H1 (cell line): ENCODE measurements at regions not wholly inside any gene's neighbourhood (a gene's known extent, or its start where the extent isn't known, plus 50 kb on each side); places are given as distances from the start of the nearest gene placed in this dataset.

ENCODE experiments used
- CTCF ChIA-PET: fragments of 300-600 bp; sonication (Branson Sonifier 250); formaldehyde crosslinking; loops from one replicate; lab custom pipeline; 2021; ENCODE audit not compliant: partially characterized antibody; lab: Charles Lee
- POLR2A ChIA-PET: fragments of 300-600 bp; sonication (Branson Sonifier 250); formaldehyde crosslinking; loops from one replicate; lab custom pipeline; 2021; ENCODE audit warnings: inconsistent platforms; ENCODE audit not compliant: partially characterized antibody; lab: Charles Lee
- DNase-seq, 2 experiments: peaks; one replicate each; pipeline versions ENCODE4 v3.0.0 to v3.0.0-alpha.2; 2010 to 2022; ENCODE audit warnings: low spot score in 2 of 2, low read depth in 1 of 2, mixed read lengths in 1 of 2
- FAIRE-seq: peaks from 2 replicates; lab custom pipeline; 2011; peaks lifted over from hg19 to GRCh38; lab: Jason Lieb, UNC
- H2AFZ ChIP-seq: 2 replicates; pipeline ENCODE4 v1.8.1; 2012; ENCODE audit warnings: low read length, inconsistent platforms
- H2AK5ac ChIP-seq: 2 replicates; pipeline ENCODE4 v1.6.1; 2013; ENCODE audit warnings: low read depth, low read length
- H2BK120ac ChIP-seq: replicated peaks from 2 replicates; pipeline ENCODE3; 2013; ENCODE audit warnings: low read depth, low read length, inconsistent platforms
- H2BK12ac ChIP-seq: 2 replicates; pipeline ENCODE4 v1.6.1; 2013; ENCODE audit warnings: low read depth, low read length
- H2BK15ac ChIP-seq: 2 replicates; pipeline ENCODE4 v1.6.1; 2013; ENCODE audit warnings: low read length
- H2BK20ac ChIP-seq: 2 replicates; pipeline ENCODE4 v1.6.1; 2013; ENCODE audit warnings: low read length
- H2BK5ac ChIP-seq: 2 replicates; pipeline ENCODE4 v1.6.1; 2013; ENCODE audit warnings: low read depth, low read length
- H3K14ac ChIP-seq: 2 replicates; pipeline ENCODE4 v1.6.1; 2013; ENCODE audit warnings: inconsistent platforms; ENCODE audit not compliant: insufficient read length
- H3K18ac ChIP-seq: 2 replicates; pipeline ENCODE4 v1.6.1; 2013; ENCODE audit warnings: low read length; ENCODE audit errors: extremely low read depth
- H3K23ac ChIP-seq: 2 replicates; pipeline ENCODE4 v1.6.1; 2013; ENCODE audit warnings: inconsistent platforms; ENCODE audit not compliant: insufficient read length
- H3K23me2 ChIP-seq: 2 replicates; pipeline ENCODE4 v1.6.1; 2013; ENCODE audit warnings: low read depth, low read length
- H3K27ac ChIP-seq: 2 replicates; pipeline ENCODE4 v1.6.1; 2011; ENCODE audit warnings: low read depth, low read length, inconsistent platforms
- H3K27me3 ChIP-seq, 4 experiments: replicated peaks in 1 of 4; 1 replicate in 1 of 4; 2 replicates in 3 of 4; pipeline versions ENCODE4 v1.6.1 to v1.8.1; 2011 to 2013; ENCODE audit warnings: low read length in 3 of 4, mild to moderate bottlenecking in 3 of 4, inconsistent platforms in 2 of 4, mixed read lengths in 2 of 4, moderate library complexity in 1 of 4; ENCODE audit not compliant: control insufficient read depth in 3 of 4, insufficient read depth in 3 of 4; ENCODE audit errors: extremely low read depth in 1 of 4
- H3K36me3 ChIP-seq, 4 experiments: 2 replicates each; pipeline versions ENCODE4 v1.6.1 to v1.8.1; 2011 to 2013; ENCODE audit warnings: mild to moderate bottlenecking in 4 of 4, low read length in 3 of 4, moderate library complexity in 2 of 4, control low read depth in 1 of 4, inconsistent platforms in 1 of 4; ENCODE audit not compliant: insufficient read depth in 4 of 4, control insufficient read depth in 2 of 4
- H3K4ac ChIP-seq: replicated peaks from 2 replicates; pipeline ENCODE3; 2013; ENCODE audit warnings: low read length, low read depth, mixed read lengths, inconsistent platforms; ENCODE audit not compliant: insufficient read length
- H3K4me1 ChIP-seq, 4 experiments: replicated peaks in 1 of 4; 1 replicate in 1 of 4; 2 replicates in 3 of 4; pipeline versions ENCODE4 v1.6.1 to v1.8.1; 2011 to 2013; ENCODE audit warnings: low read length in 3 of 4, inconsistent platforms in 2 of 4, mixed read lengths in 1 of 4; ENCODE audit not compliant: insufficient read depth in 4 of 4, control insufficient read depth in 3 of 4
- H3K4me2 ChIP-seq, 2 experiments: 2 replicates each; pipeline versions ENCODE4 v1.6.1 to v1.8.1; 2011 to 2013; ENCODE audit warnings: low read depth in 2 of 2, low read length in 2 of 2, control low read depth in 1 of 2, inconsistent platforms in 1 of 2, mild to moderate bottlenecking in 1 of 2; ENCODE audit not compliant: insufficient read depth in 1 of 2
- H3K4me3 ChIP-seq, 4 experiments: fragments of 200-600, 300-600 bp in 1 of 4; sonication (generic), shearing (Covaris generic), sonication (Bioruptor Twin) in 1 of 4; 2 replicates each; pipeline versions ENCODE4 v1.5.1 to v1.8.1; 2011 to 2016; ENCODE audit warnings: low read length in 4 of 4, low read depth in 3 of 4, control low read depth in 2 of 4, inconsistent platforms in 2 of 4, mild to moderate bottlenecking in 2 of 4, mixed read lengths in 1 of 4, moderate library complexity in 1 of 4; ENCODE audit not compliant: insufficient read depth in 2 of 4; ENCODE audit errors: extremely low read depth in 1 of 4
- H3K56ac ChIP-seq: replicated peaks from 2 replicates; pipeline ENCODE3; 2013; ENCODE audit warnings: low read depth, mild to moderate bottlenecking, mixed read lengths, low read length, inconsistent platforms; ENCODE audit not compliant: insufficient read length
- H3K79me1 ChIP-seq: 2 replicates; pipeline ENCODE4 v1.6.1; 2013; ENCODE audit warnings: low read depth, low read length, control low read depth
- H3K79me2 ChIP-seq, 2 experiments: 2 replicates each; pipeline versions ENCODE4 v1.6.1 to v1.8.1; 2012 to 2013; ENCODE audit warnings: low read length in 2 of 2, mild to moderate bottlenecking in 2 of 2, inconsistent platforms in 1 of 2; ENCODE audit not compliant: insufficient read depth in 2 of 2, control insufficient read depth in 1 of 2
- H3K9ac ChIP-seq, 4 experiments: replicated peaks in 1 of 4; 1 replicate in 1 of 4; 2 replicates in 3 of 4; pipeline versions ENCODE4 v1.6.1 to v1.8.1; 2011 to 2013; ENCODE audit warnings: low read depth in 3 of 4, low read length in 3 of 4, control low read depth in 2 of 4, mild to moderate bottlenecking in 2 of 4, moderate library complexity in 2 of 4, inconsistent platforms in 1 of 4; ENCODE audit errors: extremely low read depth in 1 of 4
- H3K9me3 ChIP-seq, 2 experiments: 2 replicates each; pipeline versions ENCODE4 v1.6.1 to v1.8.1; 2012 to 2013; ENCODE audit warnings: mild to moderate bottlenecking in 2 of 2, moderate library complexity in 2 of 2, control low read depth in 1 of 2, inconsistent platforms in 1 of 2, low read depth in 1 of 2, low read length in 1 of 2, mixed read lengths in 1 of 2; ENCODE audit not compliant: insufficient read depth in 2 of 2
- H4K20me1 ChIP-seq, 2 experiments: replicated peaks in 1 of 2; 2 replicates each; pipeline versions ENCODE3 to v1.8.1; 2011 to 2013; ENCODE audit warnings: inconsistent platforms in 2 of 2, low read length in 2 of 2, mild to moderate bottlenecking in 1 of 2; ENCODE audit not compliant: insufficient read depth in 2 of 2, control insufficient read depth in 1 of 2
- H4K5ac ChIP-seq: 2 replicates; pipeline ENCODE4 v1.6.1; 2013; ENCODE audit warnings: low read length, low read depth, mixed read lengths, inconsistent platforms; ENCODE audit not compliant: insufficient read length
- H4K8ac ChIP-seq: 2 replicates; pipeline ENCODE4 v1.8.0; 2013; ENCODE audit warnings: mild to moderate bottlenecking, moderate library complexity, low read length, inconsistent platforms; ENCODE audit not compliant: insufficient read depth; ENCODE audit errors: extremely low read depth
- H4K91ac ChIP-seq: replicated peaks from 2 replicates; pipeline ENCODE3; 2013; ENCODE audit warnings: low read length, mixed read lengths, inconsistent platforms; ENCODE audit not compliant: insufficient read length
- BACH1 ChIP-seq: IDR thresholded peaks from 2 replicates; pipeline ENCODE4 v1.6.1; 2012; ENCODE audit warnings: low read length, improper control_type of control experiment
- BCL11A ChIP-seq, 2 experiments: IDR thresholded peaks; one replicate each; pipeline ENCODE4 v1.6.1; 2011; ENCODE audit warnings: low read depth in 2 of 2, low read length in 2 of 2, mild to moderate bottlenecking in 2 of 2
- CBX8 ChIP-seq: fragments of 300-800, 300-1000 bp; sonication (generic); IDR thresholded peaks from 2 replicates; pipeline ENCODE4 v1.7.1; 2016; ENCODE audit warnings: low read depth, low read length, borderline replicate concordance
- CHD1 ChIP-seq: IDR thresholded peaks from 2 replicates; pipeline ENCODE4 v1.6.1; 2012; ENCODE audit warnings: low read depth, low read length, improper control_type of control experiment
- CREB1 ChIP-seq: IDR thresholded peaks from 2 replicates; pipeline ENCODE4 v1.6.1; 2012; ENCODE audit warnings: inconsistent platforms
- EZH2 ChIP-seq: fragments of 200-600 bp; sonication (generic); IDR thresholded peaks from 2 replicates; pipeline ENCODE4 v1.7.1; 2012; ENCODE audit warnings: low read depth, mild to moderate bottlenecking, moderate library complexity, low read length, inconsistent platforms; ENCODE audit not compliant: severe bottlenecking
- FOSL1 ChIP-seq: IDR thresholded peaks from 2 replicates; pipeline ENCODE4 v1.6.1; 2011; ENCODE audit warnings: mild to moderate bottlenecking, low read depth, low read length, moderate library complexity; ENCODE audit not compliant: insufficient read depth
- GABPA ChIP-seq: IDR thresholded peaks from 2 replicates; pipeline ENCODE4 v1.6.1; 2011; ENCODE audit warnings: mild to moderate bottlenecking, low read length, moderate library complexity, borderline replicate concordance; ENCODE audit not compliant: insufficient read depth
- KDM4A ChIP-seq: IDR thresholded peaks from one replicate; pipeline ENCODE4 v1.7.1; 2012; ENCODE audit warnings: low read depth, mild to moderate bottlenecking, moderate library complexity, low read length, inconsistent platforms; ENCODE audit not compliant: severe bottlenecking
- MAFK ChIP-seq: IDR thresholded peaks from 2 replicates; pipeline ENCODE4 v1.6.1; 2012; ENCODE audit warnings: low read depth, mild to moderate bottlenecking, improper control_type of control experiment, low read length
- RFX5 ChIP-seq: IDR thresholded peaks from 2 replicates; pipeline ENCODE4 v1.6.1; 2011; ENCODE audit warnings: low read depth, low read length, improper control_type of control experiment, borderline replicate concordance
- TAF7 ChIP-seq: optimal IDR thresholded peaks from 2 replicates; pipeline ENCODE3; 2011; ENCODE audit warnings: low read depth, mild to moderate bottlenecking, inconsistent platforms, low read length, moderate library complexity, borderline replicate concordance
- TCF12 ChIP-seq: IDR thresholded peaks from 2 replicates; pipeline ENCODE4 v1.6.1; 2011; ENCODE audit warnings: low read depth, mild to moderate bottlenecking, low read length
- WGBS, 2 experiments: shearing (Covaris generic) in 1 of 2; methylation state at CpG; one replicate each; pipeline versions ENCODE4 v1.1.6 to v1.1.7; 2013 to 2015; ENCODE audit warnings: low lambda C conversion rate in 2 of 2, mixed read lengths in 2 of 2, inconsistent platforms in 1 of 2, low coverage in 1 of 2, missing lambda C conversion rate in 1 of 2; ENCODE audit not compliant: insufficient replicate concordance in 2 of 2, insufficient coverage in 1 of 2, insufficient read length in 1 of 2; ENCODE audit errors: extremely low coverage in 1 of 2, missing lambda C conversion rate in 1 of 2; 5-methylcytosine and 5-hydroxymethylcytosine counted together
- TF ChIP-seq, protein P1 (sequence below): IDR thresholded peaks from 2 replicates; pipeline ENCODE4 v1.6.1; 2012; ENCODE audit warnings: low read length, inconsistent platforms

- Histone ChIP-seq H3K4ac (no peak overlapping the region), H4K5ac (no peak overlapping the region), H3K56ac (no peak overlapping the region), H2BK5ac (no peak overlapping the region), H3K79me2 (no peaks in the 10 kb centered on the region), H3K36me3 (no peaks in the 10 kb centered on the region), H2BK20ac (no peak overlapping the region), H3K9me3 (no peaks in the 10 kb centered on the region), H2AK5ac (no peak overlapping the region), H3K23ac (no peak overlapping the region), H4K8ac (no peak overlapping the region), H3K4me1 (no peaks in the 10 kb centered on the region; a peak in 2 of 7 replicates), H3K14ac (no peak overlapping the region), H3K9ac (no peak overlapping the region), H4K20me1 (no peaks in the 10 kb centered on the region), H3K79me1 (no peaks in the 10 kb centered on the region), H3K27ac (no peak overlapping the region), H2AFZ (no peak overlapping the region), H3K18ac (no peak overlapping the region), H3K23me2 (no peaks in the 10 kb centered on the region), H2BK120ac (no peak overlapping the region), H2BK12ac (no peak overlapping the region), H3K27me3 (no peaks in the 10 kb centered on the region), H3K4me2 (no peak overlapping the region), H3K4me3 (no peak overlapping the region), H2BK15ac (no peak overlapping the region), H4K91ac (no peak overlapping the region)
- CTCF ChIA-PET: interaction anchor here (0.6 to 1.5 kb wide), 2 partner anchors 15 to 39 kb away, joined by 3 read pairs; no protein-coding TSS in a partner anchor
- DNase-seq: no peak
- peak; percentile 7 for FAIRE-seq
- WGBS, 2 experiments: 89% methylated on average over 5 of the region's 5 CpGs; no CpG with 5 or more reads in 1 of the 2 experiments
- POLR2A ChIA-PET: no interaction called here
- TF ChIP-seq CHD1: no peak
- TF ChIP-seq FOSL1: no peak
- TF ChIP-seq RFX5: no peak
- TF ChIP-seq TAF7: no peak
- no peak for TF ChIP-seq CBX8
- TF ChIP-seq, protein P1, sequence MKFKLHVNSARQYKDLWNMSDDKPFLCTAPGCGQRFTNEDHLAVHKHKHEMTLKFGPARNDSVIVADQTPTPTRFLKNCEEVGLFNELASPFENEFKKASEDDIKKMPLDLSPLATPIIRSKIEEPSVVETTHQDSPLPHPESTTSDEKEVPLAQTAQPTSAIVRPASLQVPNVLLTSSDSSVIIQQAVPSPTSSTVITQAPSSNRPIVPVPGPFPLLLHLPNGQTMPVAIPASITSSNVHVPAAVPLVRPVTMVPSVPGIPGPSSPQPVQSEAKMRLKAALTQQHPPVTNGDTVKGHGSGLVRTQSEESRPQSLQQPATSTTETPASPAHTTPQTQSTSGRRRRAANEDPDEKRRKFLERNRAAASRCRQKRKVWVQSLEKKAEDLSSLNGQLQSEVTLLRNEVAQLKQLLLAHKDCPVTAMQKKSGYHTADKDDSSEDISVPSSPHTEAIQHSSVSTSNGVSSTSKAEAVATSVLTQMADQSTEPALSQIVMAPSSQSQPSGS: no peak
- TF ChIP-seq BACH1: no peak
- TF ChIP-seq MAFK: no peak
- TF ChIP-seq GABPA: no peak
- no peak for TF ChIP-seq TCF12
- no peak for TF ChIP-seq CREB1
- no peak for TF ChIP-seq KDM4A
- TF ChIP-seq EZH2: no peak
- no peak for TF ChIP-seq BCL11A (IDR thresholded peaks at IDR 0.05; ENCODE audit: low read depth in 2 of 2, low read length in 2 of 2)
Observed at GRCh38 chr1:69320757-69321211, 246.9 kb upstream of the LRRC7 start.
